Trophoblast cell (in vitro differentiated cells and primary cell): ENCODE measurements at regions not wholly inside any gene's neighbourhood (a gene's known extent, or its start where the extent isn't known, plus 50 kb on each side); places are given as distances from the start of the nearest gene placed in this dataset.
"Not testable (repeated sequence)": the region's sequence is repeated elsewhere in the genome, so short reads cannot be mapped to it uniquely, and the experiment has no call there.

Experiments
- DNase-seq, 2 donors: peaks; one replicate each; pipeline ENCODE4 v3.0.0-alpha.2; 2016
- H2AFZ ChIP-seq: 2 replicates; pipeline ENCODE4 v1.6.1; 2013; ENCODE audit warnings: low read length, moderate library complexity, mild to moderate bottlenecking; ENCODE audit not compliant: insufficient read depth, poor library complexity
- H2AK5ac ChIP-seq: 2 replicates; pipeline ENCODE4 v1.6.1; 2013; ENCODE audit warnings: mild to moderate bottlenecking, low read length
- H2BK120ac ChIP-seq: 2 replicates; pipeline ENCODE4 v1.6.1; 2013; ENCODE audit warnings: low read length, mild to moderate bottlenecking, moderate library complexity; ENCODE audit not compliant: insufficient read depth, poor library complexity
- H2BK12ac ChIP-seq: 2 replicates; pipeline ENCODE4 v1.6.1; 2013; ENCODE audit warnings: mild to moderate bottlenecking, low read length, moderate library complexity
- H2BK5ac ChIP-seq: 2 replicates; pipeline ENCODE4 v1.6.1; 2013; ENCODE audit warnings: low read length, low read depth, moderate library complexity, mild to moderate bottlenecking; ENCODE audit not compliant: poor library complexity
- H3K14ac ChIP-seq: 2 replicates; pipeline ENCODE4 v1.6.1; 2013; ENCODE audit warnings: mild to moderate bottlenecking, low read length
- H3K18ac ChIP-seq: 2 replicates; pipeline ENCODE4 v1.6.1; 2013; ENCODE audit warnings: mild to moderate bottlenecking, low read length
- H3K23ac ChIP-seq: 2 replicates; pipeline ENCODE4 v1.6.1; 2013; ENCODE audit warnings: low read length
- H3K27ac ChIP-seq: 2 replicates; pipeline ENCODE4 v1.5.1; 2013; ENCODE audit warnings: low read depth, mild to moderate bottlenecking, inconsistent platforms, low read length, moderate library complexity
- H3K27me3 ChIP-seq: 2 replicates; pipeline ENCODE4 v1.6.1; 2013; ENCODE audit warnings: inconsistent platforms, mild to moderate bottlenecking, low read length, moderate library complexity; ENCODE audit not compliant: insufficient read depth
- H3K36me3 ChIP-seq, 2 experiments: 1 replicate in 1 of 2; 2 replicates in 1 of 2; pipeline ENCODE4 v1.6.1; 2013; ENCODE audit warnings: low read length in 2 of 2, mild to moderate bottlenecking in 2 of 2, moderate library complexity in 1 of 2; ENCODE audit not compliant: insufficient read depth in 2 of 2, control insufficient read depth in 1 of 2
- H3K4ac ChIP-seq: 2 replicates; pipeline ENCODE4 v1.6.1; 2013; ENCODE audit warnings: low read depth, mild to moderate bottlenecking, low read length, moderate library complexity
- H3K4me1 ChIP-seq, 2 experiments: 1 replicate in 1 of 2; 2 replicates in 1 of 2; pipeline ENCODE4 v1.6.1; 2013; ENCODE audit warnings: low read length in 2 of 2, mild to moderate bottlenecking in 2 of 2, moderate library complexity in 1 of 2; ENCODE audit not compliant: insufficient read depth in 2 of 2, control insufficient read depth in 1 of 2
- H3K4me2 ChIP-seq: 2 replicates; pipeline ENCODE4 v1.6.1; 2013; ENCODE audit warnings: inconsistent platforms, mild to moderate bottlenecking, low read length, moderate library complexity
- H3K4me3 ChIP-seq: 2 replicates; pipeline ENCODE4 v1.5.1; 2013; ENCODE audit warnings: mild to moderate bottlenecking, low read depth, low read length, inconsistent platforms
- H3K79me1 ChIP-seq: one replicate; pipeline ENCODE4 v1.6.1; 2013; ENCODE audit warnings: low read length
- H3K79me2 ChIP-seq: 2 replicates; pipeline ENCODE4 v1.6.1; 2013; ENCODE audit warnings: low read length, mild to moderate bottlenecking; ENCODE audit not compliant: control insufficient read depth, insufficient read depth, poor library complexity
- H3K9ac ChIP-seq: 2 replicates; pipeline ENCODE4 v1.6.1; 2013; ENCODE audit warnings: mild to moderate bottlenecking, low read length
- H3K9me3 ChIP-seq: 2 replicates; pipeline ENCODE4 v1.6.1; 2013; ENCODE audit warnings: low read depth, mild to moderate bottlenecking, control low read depth, inconsistent platforms, low read length; ENCODE audit not compliant: insufficient read depth
- H4K12ac ChIP-seq: 2 replicates; pipeline ENCODE4 v1.6.1; 2013; ENCODE audit warnings: low read depth, mild to moderate bottlenecking, low read length, moderate library complexity
- H4K8ac ChIP-seq: 2 replicates; pipeline ENCODE4 v1.6.1; 2013; ENCODE audit warnings: low read depth, mild to moderate bottlenecking, low read length, moderate library complexity
- H4K91ac ChIP-seq: one replicate; pipeline ENCODE4 v1.6.1; 2013; ENCODE audit warnings: low read depth, mild to moderate bottlenecking, low read length, moderate library complexity
- WGBS: extraction: QIAGEN DNeasy Blood & Tissue Kit; methylation state at CpG from one replicate; pipeline ENCODE4 v1.1.7; 2013; ENCODE audit warnings: missing lambda C conversion rate; ENCODE audit not compliant: insufficient read length, insufficient coverage; ENCODE audit errors: extremely low coverage; 5-methylcytosine and 5-hydroxymethylcytosine counted together

DNA sequence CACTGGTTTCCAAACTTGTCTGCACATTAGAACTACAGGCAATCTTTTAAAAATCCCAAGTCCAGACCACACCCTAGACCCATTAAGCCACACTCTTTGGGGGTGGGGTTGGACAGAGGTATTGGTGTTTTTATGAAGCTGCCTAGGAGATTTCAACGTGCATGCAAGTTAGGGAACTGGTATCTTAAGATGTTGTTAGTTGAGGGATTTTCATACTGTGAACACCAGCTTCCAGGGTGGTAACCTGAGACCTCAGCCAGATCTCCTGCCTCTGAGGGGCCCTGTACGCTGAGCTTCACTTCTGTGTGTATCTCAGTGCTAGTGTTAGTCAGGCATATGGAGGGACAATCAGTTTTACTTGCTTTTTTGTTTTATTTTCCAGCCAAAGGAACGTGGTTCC lies 138.0 kb downstream of the UTRN start:
- WGBS, result no CpG with 5 or more reads among the region's 3 CpGs
- no peak overlapping the region for H2BK5ac ChIP-seq

GRCh38 chr6:144429753-144430152 lies 144.6 kb downstream of the UTRN start:
- Histone ChIP-seq H3K9me3 (no peaks in the 10 kb centered on the region), H4K91ac (no peak overlapping the region), H3K18ac (no peak overlapping the region), H2BK12ac (no peak overlapping the region), H2BK5ac (no peak overlapping the region), H4K12ac (no peak overlapping the region), H3K23ac (no peak overlapping the region), H3K79me1 (no peaks in the 10 kb centered on the region), H3K4me3 (no peak overlapping the region), H3K9ac (no peak overlapping the region), H2AK5ac (no peak overlapping the region), H2AFZ (no peak overlapping the region), H3K4me1 (no peaks in the 10 kb centered on the region), H3K4ac (no peak overlapping the region), H3K14ac (no peak overlapping the region), H3K4me2 (no peak overlapping the region), H3K36me3 (peaks cover 0 to 3% of the 10 kb centered on the region in 2 experiments), H3K27me3 (no peaks in the 10 kb centered on the region), H2BK120ac (no peak overlapping the region), H3K27ac (no peak overlapping the region), H4K8ac (no peak overlapping the region), H3K79me2 (no peaks in the 10 kb centered on the region)
- no peak for DNase-seq
- no CpG with 5 or more reads among the region's 1 CpG for WGBS

More for the DNA sequence above, 138.0 kb downstream of the UTRN start:
- Histone ChIP-seq H3K23ac (no peak overlapping the region), H4K8ac (no peak overlapping the region), H2BK120ac (no peak overlapping the region), H3K27ac (no peak overlapping the region), H3K4me3 (no peak overlapping the region), H4K12ac (no peak overlapping the region), H4K91ac (no peak overlapping the region), H3K9me3 (no peaks in the 10 kb centered on the region), H3K14ac (no peak overlapping the region), H3K18ac (no peak overlapping the region), H3K4me2 (no peak overlapping the region), H3K4ac (no peak overlapping the region), H3K4me1 (peaks cover 5 to 6% of the 10 kb centered on the region in 2 experiments), H2AK5ac (no peak overlapping the region), H3K9ac (no peak overlapping the region), H2AFZ (no peak overlapping the region), H2BK12ac (no peak overlapping the region), H3K79me2 (no peaks in the 10 kb centered on the region), H3K36me3 (peaks cover 0 to 6% of the 10 kb centered on the region in 2 experiments), H3K79me1 (no peaks in the 10 kb centered on the region), H3K27me3 (no peaks in the 10 kb centered on the region)
- DNase-seq, result no peak

GRCh38 chr6:144433446-144433845 lies 148.3 kb downstream of the UTRN start:
- not testable (repeated sequence) for H4K12ac ChIP-seq, H2BK120ac ChIP-seq, H3K9ac ChIP-seq, H3K79me2 ChIP-seq, H2BK5ac ChIP-seq, H2AK5ac ChIP-seq, H3K4ac ChIP-seq, H3K18ac ChIP-seq, H2AFZ ChIP-seq, H2BK12ac ChIP-seq, H3K9me3 ChIP-seq, H3K4me1 ChIP-seq, H4K91ac ChIP-seq, H3K14ac ChIP-seq, H3K4me2 ChIP-seq, DNase-seq, H3K79me1 ChIP-seq, H3K27me3 ChIP-seq, H3K4me3 ChIP-seq, H3K23ac ChIP-seq, H3K36me3 ChIP-seq, H4K8ac ChIP-seq, H3K27ac ChIP-seq
- WGBS, result no CpG with 5 or more reads among the region's 24 CpGs

DNA sequence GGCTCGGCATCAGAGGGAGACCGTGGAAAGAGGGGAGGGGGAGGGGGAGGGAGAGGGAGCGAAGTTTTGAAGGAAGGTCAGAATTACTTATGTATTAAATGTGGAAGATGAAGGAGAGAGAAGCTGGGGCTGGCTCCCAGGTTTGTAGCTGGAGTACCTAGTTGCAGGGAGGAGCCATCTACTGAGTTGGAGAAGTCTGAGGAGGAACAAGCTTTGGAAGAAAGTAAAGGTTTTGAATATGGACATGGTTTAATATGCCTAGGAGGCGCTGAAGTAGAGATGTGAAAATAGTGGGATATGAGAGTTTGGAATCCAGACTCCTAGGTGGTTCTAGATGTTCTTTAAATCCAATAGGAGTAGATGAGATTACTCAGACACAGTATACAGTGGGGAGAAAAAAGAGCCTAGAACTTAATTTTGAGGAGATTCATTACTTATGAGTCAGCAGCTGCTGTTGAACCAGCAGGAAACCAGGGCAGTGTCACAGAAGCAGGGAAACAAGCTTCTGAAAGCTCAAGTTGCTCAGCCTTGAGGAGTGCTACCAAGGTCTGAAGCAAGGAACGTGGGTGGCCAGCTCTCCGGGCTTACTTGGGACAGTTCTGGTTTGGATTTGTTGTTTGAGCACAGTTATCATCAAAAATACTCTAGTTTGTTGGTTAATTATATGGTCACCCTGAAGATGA lies 149.3 kb downstream of the UTRN start:
- Histone ChIP-seq H4K8ac (no peak overlapping the region), H3K79me1 (no peaks in the 10 kb centered on the region), H4K12ac (no peak overlapping the region), H2BK5ac (no peak overlapping the region), H2BK12ac (no peak overlapping the region), H3K4me1 (peaks cover 0 to 2% of the 10 kb centered on the region in 2 experiments), H3K23ac (no peak overlapping the region), H4K91ac (no peak overlapping the region), H3K27ac (no peak overlapping the region), H3K27me3 (no peaks in the 10 kb centered on the region), H2AFZ (no peak overlapping the region), H3K4me3 (no peak overlapping the region), H3K4me2 (no peak overlapping the region), H2BK120ac (no peak overlapping the region), H2AK5ac (no peak overlapping the region), H3K79me2 (no peaks in the 10 kb centered on the region), H3K9me3 (no peaks in the 10 kb centered on the region), H3K36me3 (peaks cover 8 to 12% of the 10 kb centered on the region in 2 experiments), H3K18ac (no peak overlapping the region), H3K4ac (no peak overlapping the region), H3K9ac (no peak overlapping the region), H3K14ac (no peak overlapping the region)
- peak; percentile 18 to 25 for DNase-seq
- WGBS, result 100% methylated on average over 2 of the region's 6 CpGs
